ENCODE measurements at regions not wholly inside any gene's neighbourhood (a gene's known extent, or its start where the extent isn't known, plus 50 kb on each side); places are given as distances from the start of the nearest gene placed in this dataset.

DNA sequence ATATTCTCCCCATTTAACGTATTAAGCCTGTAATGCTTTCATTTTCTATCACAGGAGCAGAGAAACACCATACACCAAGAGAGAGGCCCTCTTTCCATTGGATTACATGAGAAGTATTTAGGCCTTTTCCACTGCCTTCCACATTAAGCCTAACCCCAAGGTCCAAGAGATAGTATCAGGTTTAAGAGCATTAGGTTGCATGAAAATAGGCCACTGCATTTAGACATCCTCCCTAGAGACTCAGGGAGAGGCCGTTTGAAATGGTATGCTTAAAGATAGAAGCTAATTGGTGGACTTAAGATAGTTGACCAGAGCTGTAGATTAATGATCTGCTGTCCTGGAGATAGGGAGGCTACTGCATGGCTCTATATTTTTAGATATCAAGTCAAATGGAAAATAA is 128.5 kb upstream of the PTPRM start:
- TF ChIP-seq, protein P1, sequence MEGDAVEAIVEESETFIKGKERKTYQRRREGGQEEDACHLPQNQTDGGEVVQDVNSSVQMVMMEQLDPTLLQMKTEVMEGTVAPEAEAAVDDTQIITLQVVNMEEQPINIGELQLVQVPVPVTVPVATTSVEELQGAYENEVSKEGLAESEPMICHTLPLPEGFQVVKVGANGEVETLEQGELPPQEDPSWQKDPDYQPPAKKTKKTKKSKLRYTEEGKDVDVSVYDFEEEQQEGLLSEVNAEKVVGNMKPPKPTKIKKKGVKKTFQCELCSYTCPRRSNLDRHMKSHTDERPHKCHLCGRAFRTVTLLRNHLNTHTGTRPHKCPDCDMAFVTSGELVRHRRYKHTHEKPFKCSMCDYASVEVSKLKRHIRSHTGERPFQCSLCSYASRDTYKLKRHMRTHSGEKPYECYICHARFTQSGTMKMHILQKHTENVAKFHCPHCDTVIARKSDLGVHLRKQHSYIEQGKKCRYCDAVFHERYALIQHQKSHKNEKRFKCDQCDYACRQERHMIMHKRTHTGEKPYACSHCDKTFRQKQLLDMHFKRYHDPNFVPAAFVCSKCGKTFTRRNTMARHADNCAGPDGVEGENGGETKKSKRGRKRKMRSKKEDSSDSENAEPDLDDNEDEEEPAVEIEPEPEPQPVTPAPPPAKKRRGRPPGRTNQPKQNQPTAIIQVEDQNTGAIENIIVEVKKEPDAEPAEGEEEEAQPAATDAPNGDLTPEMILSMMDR (IDR thresholded peaks at IDR 0.05; ENCODE audit: insufficient read depth, low read depth, low read length) = no peak
- no peak for DNase-seq (ENCODE audit: low read depth)

GRCh38 chr18:7447318-7448028 is 119.6 kb upstream of the PTPRM start:
- H3K4me3 ChIP-seq (ENCODE audit: low read depth, low read length) = no peak overlapping the region
- TF ChIP-seq, protein P1 (IDR thresholded peaks at IDR 0.05; ENCODE audit: insufficient read depth, low read depth, low read length) = no peak
- peak; percentile 5 for DNase-seq (ENCODE audit: low read depth)

More for the DNA sequence above, 128.5 kb upstream of the PTPRM start:
- H3K4me3 ChIP-seq (ENCODE audit: low read depth, low read length) = no peak overlapping the region

DNA sequence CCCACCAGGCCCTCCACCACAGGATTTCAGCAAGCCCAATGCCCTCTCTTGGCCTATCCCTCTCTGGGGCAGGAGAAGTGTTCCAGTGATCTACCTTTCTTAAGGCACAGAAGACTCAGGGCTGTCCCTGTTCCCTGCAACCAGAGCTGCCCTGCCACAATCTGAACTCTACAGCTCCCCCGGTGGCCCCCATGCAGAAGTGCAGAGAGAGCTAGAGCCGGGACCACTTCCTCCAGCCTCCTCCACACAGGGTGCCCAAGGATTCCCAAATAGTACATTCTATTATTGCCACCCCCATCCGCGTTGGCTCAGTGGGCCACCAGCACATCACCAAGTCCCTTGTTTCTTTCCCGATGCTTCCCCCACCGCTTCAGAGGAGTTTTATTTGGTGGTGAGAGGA is 114.8 kb upstream of the PTPRM start:
- peak; percentile 18 for DNase-seq (ENCODE audit: low read depth)
- TF ChIP-seq, protein P1 (IDR thresholded peaks at IDR 0.05; ENCODE audit: insufficient read depth, low read depth, low read length) = peak; percentile 66
- no peak overlapping the region for H3K4me3 ChIP-seq (ENCODE audit: low read depth, low read length)

GRCh38 chr18:7454429-7454828 is 112.7 kb upstream of the PTPRM start:
- no peak for DNase-seq (ENCODE audit: low read depth)
- TF ChIP-seq, protein P1 (IDR thresholded peaks at IDR 0.05; ENCODE audit: insufficient read depth, low read depth, low read length) = no peak
- no peak overlapping the region for H3K4me3 ChIP-seq (ENCODE audit: low read depth, low read length)

DNA sequence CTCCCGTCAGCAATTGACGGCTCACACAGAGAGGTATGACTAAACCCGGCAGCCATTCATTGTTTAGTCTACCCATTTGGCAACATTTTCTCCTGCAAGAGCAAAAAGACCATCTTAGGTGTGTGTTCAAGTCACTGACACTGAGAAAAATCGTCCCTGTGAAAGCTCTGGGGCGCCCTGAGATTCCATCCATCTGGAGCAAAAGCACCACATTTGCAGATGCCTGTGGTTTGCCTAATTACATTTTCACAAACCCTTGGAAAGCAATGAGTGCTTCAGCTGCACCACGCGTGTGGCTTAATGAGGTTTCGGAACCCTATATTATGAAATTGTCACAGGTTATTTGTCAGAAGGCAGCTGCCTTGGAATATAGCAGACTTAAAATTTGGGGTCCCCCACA is 110.7 kb upstream of the PTPRM start:
- DNase-seq (ENCODE audit: low read depth) = no peak
- TF ChIP-seq, protein P1 (IDR thresholded peaks at IDR 0.05; ENCODE audit: insufficient read depth, low read depth, low read length) = no peak
- no peak overlapping the region for H3K4me3 ChIP-seq (ENCODE audit: low read depth, low read length)

GRCh38 chr18:7457262-7457661 is 109.9 kb upstream of the PTPRM start:
- H3K4me3 ChIP-seq (ENCODE audit: low read depth, low read length) = no peak overlapping the region
- DNase-seq (ENCODE audit: low read depth) = no peak
- TF ChIP-seq, protein P1 (IDR thresholded peaks at IDR 0.05; ENCODE audit: insufficient read depth, low read depth, low read length) = no peak

- no peak for DNase-seq (ENCODE audit: low read depth)
- TF ChIP-seq, protein P1 (IDR thresholded peaks at IDR 0.05; ENCODE audit: insufficient read depth, low read depth, low read length) = no peak
- H3K4me3 ChIP-seq (ENCODE audit: low read depth, low read length) = no peak overlapping the region
These were observed 108.2 kb upstream of the PTPRM start for GRCh38 chr18:7458884-7459283.

All from fibroblast of villous mesenchyme (primary cell).